HG03025 (cell line): ENCODE measurements at regions not wholly inside any gene's neighbourhood (a gene's known extent, or its start where the extent isn't known, plus 50 kb on each side); places are given as distances from the start of the nearest gene placed in this dataset.

Source experiments
- ATAC-seq: cut with Tn5 transposase; IDR thresholded peaks from one replicate; pipeline ENCODE4 v1.9.1; 2021; ENCODE audit warnings: mild to moderate bottlenecking, moderate library complexity; ENCODE audit not compliant: unreplicated experiment, low FRiP score

GRCh38 chr2:7448578-7449264, 531.5 kb downstream of the RNF144A start:
- ATAC-seq: no peak

- no peak for ATAC-seq
Observed at GRCh38 chr2:7449298-7449697, 532.1 kb downstream of the RNF144A start.

- ATAC-seq: no peak
Observed at GRCh38 chr2:7450188-7450832, 533.1 kb downstream of the RNF144A start.

GRCh38 chr2:7450833-7451190, 533.6 kb downstream of the RNF144A start:
- no peak for ATAC-seq

GRCh38 chr2:7452110-7452876, 535.1 kb downstream of the RNF144A start:
- ATAC-seq: no peak

GRCh38 chr2:7454592-7454991, 537.4 kb downstream of the RNF144A start:
- ATAC-seq: no peak

- no peak for ATAC-seq
Observed at GRCh38 chr2:7456762-7457161, 539.5 kb downstream of the RNF144A start.

GRCh38 chr2:7458066-7458465, 540.9 kb downstream of the RNF144A start:
- ATAC-seq: no peak

GRCh38 chr2:7467782-7468447, 550.7 kb downstream of the RNF144A start:
- ATAC-seq: no peak

- no peak for ATAC-seq
Observed at GRCh38 chr2:7468448-7468828, 551.2 kb downstream of the RNF144A start.

- ATAC-seq: no peak
Observed at GRCh38 chr2:7468955-7469354, 551.7 kb downstream of the RNF144A start.

- ATAC-seq: no peak
Observed at GRCh38 chr2:7471185-7471584, 554.0 kb downstream of the RNF144A start.

- no peak for ATAC-seq
Observed at GRCh38 chr2:7472465-7472864, 555.3 kb downstream of the RNF144A start.

- ATAC-seq: no peak
Observed at GRCh38 chr2:7473135-7473771, 556.0 kb downstream of the RNF144A start.

GRCh38 chr2:7476371-7476770, 559.2 kb downstream of the RNF144A start:
- no peak for ATAC-seq

GRCh38 chr2:7479603-7480002, 562.4 kb downstream of the RNF144A start:
- no peak for ATAC-seq

- ATAC-seq: no peak
Observed at GRCh38 chr2:7480431-7480830, 563.2 kb downstream of the RNF144A start.

GRCh38 chr2:7490672-7491071, 573.5 kb downstream of the RNF144A start:
- ATAC-seq: no peak

- no peak for ATAC-seq
Observed at GRCh38 chr2:7492719-7493118, 575.5 kb downstream of the RNF144A start.

GRCh38 chr2:7497178-7497577, 580.0 kb downstream of the RNF144A start:
- ATAC-seq: no peak

- no peak for ATAC-seq
Observed at GRCh38 chr2:7499018-7499417, 581.8 kb downstream of the RNF144A start.
